ENCODE measurements at regions not wholly inside any gene's neighbourhood (a gene's known extent, or its start where the extent isn't known, plus 50 kb on each side); places are given as distances from the start of the nearest gene placed in this dataset.

GRCh38 chr7:41238851-41239331 lies 464.0 kb downstream of the INHBA start:
- intact Hi-C loops (cut with DNase I), result no loop called here
- no peak for DNase-seq
- no peak for ATAC-seq (ENCODE audit: poor library complexity)

DNA sequence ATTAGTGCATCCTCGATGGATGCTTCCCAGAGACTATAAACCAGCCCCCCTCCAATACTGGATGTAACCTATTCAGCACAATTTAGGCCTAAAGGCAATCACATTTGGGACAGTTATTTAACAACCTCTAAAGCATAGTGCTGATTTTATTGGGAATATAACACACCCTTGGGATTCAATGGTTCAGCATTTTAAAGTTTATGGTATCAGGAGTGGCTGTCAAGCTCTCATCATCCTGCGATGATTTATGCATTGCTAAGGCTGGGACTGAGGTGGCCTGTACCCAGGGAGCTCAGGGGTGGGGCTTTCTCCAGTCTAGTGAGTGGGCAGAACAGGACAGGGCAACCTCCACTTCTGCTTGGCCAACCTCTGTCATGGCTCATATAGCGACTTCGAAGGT lies 464.9 kb downstream of the INHBA start:
- ATAC-seq (ENCODE audit: poor library complexity), result no peak
- DNase-seq, result no peak
- intact Hi-C loops (cut with DNase I), result no loop called here

- ATAC-seq (ENCODE audit: poor library complexity), result no peak
- DNase-seq, result no peak
- intact Hi-C loops (cut with DNase I), result no loop called here
Measured at GRCh38 chr7:41232086-41232485, 470.8 kb downstream of the INHBA start.

DNA sequence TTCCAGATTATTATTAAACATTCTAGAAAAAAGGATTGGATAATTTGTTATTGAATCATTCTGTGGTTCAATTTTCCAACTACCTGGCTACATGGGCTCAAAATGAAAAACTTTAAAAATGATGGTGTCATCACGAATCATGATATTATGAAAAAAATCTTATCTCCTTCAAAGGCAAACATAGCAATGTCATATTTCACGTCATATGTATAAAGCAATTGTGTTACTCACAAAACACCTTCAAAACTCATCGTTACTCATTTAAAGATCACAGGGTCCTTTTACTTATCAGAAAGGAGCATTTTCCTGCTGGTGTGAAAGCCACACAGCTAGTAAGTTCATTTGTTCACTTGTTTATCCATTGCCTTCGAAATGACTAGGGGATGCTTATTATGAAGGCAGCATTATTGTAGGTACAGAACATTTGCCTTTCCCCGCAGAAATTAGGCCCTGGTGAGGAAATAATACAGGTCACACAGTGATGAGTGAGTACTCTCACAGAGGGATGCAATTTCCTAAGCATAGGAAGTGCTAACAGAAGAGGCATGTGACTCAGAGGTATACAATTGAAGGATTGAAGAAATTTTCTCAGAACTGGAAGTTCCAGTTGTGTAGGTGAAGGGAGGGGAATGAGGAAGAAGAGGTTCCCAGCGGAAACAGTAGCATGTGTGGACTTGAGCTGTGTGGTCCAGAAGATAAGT lies 478.7 kb downstream of the INHBA start:
- ATAC-seq (ENCODE audit: poor library complexity), result no peak
- no peak for DNase-seq
- intact Hi-C loops (cut with DNase I), result no loop called here

- intact Hi-C loops (cut with DNase I), result no loop called here
- ATAC-seq (ENCODE audit: poor library complexity) (no peak), DNase-seq (no peak)
Measured at GRCh38 chr7:41222746-41223145, 480.1 kb downstream of the INHBA start.

- intact Hi-C loops (cut with DNase I), result no loop called here
- ATAC-seq (ENCODE audit: poor library complexity), result no peak
- no peak for DNase-seq
Measured at GRCh38 chr7:41220266-41220665, 482.6 kb downstream of the INHBA start.

GRCh38 chr7:41219276-41219675 lies 483.6 kb downstream of the INHBA start:
- no peak for ATAC-seq (ENCODE audit: poor library complexity)
- no peak for DNase-seq
- intact Hi-C loops (cut with DNase I), result no loop called here

DNA sequence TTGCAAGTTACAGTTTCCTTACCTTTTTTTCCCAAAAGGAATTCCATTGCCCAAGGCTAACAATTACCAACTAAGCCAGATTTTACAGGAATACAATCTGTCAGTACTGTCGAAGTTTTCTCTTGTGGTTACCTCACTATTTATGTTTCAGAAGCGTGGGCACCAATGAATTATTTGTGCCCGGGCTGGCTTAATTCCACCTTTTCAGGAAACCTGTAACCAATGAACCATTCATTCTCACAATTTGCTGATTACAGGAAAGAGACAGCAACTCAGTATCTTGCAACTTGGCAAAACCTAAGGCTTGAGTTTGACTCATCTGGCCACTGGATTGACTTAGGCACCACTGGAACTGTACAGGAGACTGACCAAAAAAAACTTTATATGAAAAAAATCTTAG lies 485.6 kb downstream of the INHBA start:
- DNase-seq, result no peak
- intact Hi-C loops (cut with DNase I), result no loop called here
- ATAC-seq (ENCODE audit: poor library complexity), result no peak

DNA sequence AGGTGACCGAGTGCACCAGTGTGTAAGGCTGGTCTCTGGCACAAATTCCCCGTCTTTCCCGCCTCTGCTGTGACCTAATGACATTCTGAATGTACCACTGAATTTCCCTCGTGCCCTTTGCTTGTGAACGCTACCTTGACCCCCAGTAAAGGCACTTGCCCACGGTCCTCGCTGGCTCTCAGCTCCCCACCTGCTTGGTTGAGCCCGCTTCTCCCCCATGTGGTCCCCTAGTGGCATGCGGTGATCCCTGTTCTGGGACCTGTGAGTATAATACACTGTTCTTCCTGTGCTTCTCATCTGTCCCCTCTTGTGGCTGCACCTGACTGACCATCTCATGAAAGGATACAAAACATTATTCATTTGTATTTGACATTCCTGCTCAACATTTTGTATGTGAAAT lies 495.7 kb downstream of the INHBA start:
- intact Hi-C loops (cut with DNase I), result no loop called here
- DNase-seq (no peak), ATAC-seq (ENCODE audit: poor library complexity) (no peak)

GRCh38 chr7:41206267-41206666 lies 496.6 kb downstream of the INHBA start:
- DNase-seq, result no peak
- intact Hi-C loops (cut with DNase I), result no loop called here
- no peak for ATAC-seq (ENCODE audit: poor library complexity)

DNA sequence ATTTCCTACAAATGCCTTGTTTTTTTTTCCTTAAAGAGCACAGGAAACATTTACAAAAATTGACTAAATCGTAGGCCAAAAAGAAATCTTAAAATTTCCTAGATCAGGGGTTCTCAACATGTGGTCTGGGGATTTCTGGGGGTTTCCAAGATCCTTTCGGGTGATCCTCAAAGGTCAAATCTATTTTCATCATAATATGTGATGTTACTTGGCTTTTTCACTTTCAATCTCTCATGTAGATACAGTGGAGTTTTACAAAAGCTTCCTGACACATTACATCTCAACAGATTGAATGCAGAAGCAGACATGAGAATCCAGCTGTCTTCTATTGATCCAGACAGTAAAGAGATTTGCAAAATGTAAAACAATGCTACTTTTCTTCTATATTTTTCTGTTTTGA lies 497.3 kb downstream of the INHBA start:
- intact Hi-C loops (cut with DNase I), result no loop called here
- ATAC-seq (ENCODE audit: poor library complexity), result no peak
- DNase-seq, result no peak

DNA sequence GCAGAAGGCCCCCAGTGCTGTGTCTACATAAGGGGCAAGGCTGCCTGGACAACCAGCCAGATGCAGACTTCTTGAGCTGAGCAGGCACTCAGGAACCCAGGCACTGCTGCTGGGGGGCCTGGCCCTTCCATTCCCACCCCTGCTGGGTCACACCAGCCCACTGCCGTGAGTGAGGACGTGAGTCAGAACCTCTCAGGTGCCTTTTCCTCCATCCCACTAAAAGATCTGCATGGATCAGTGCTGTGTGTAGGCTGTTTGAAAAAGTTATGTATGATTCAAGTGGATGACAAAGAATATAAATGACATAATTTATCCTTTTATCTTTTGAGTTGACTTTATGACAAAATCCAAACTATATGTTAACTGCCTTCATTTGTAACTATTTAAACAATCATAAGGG lies 499.3 kb downstream of the INHBA start:
- DNase-seq, result no peak
- ATAC-seq (ENCODE audit: poor library complexity), result no peak
- intact Hi-C loops (cut with DNase I), result no loop called here

- no peak for DNase-seq
- no peak for ATAC-seq (ENCODE audit: poor library complexity)
- intact Hi-C loops (cut with DNase I), result no loop called here
Measured at GRCh38 chr7:41201021-41201420, 501.9 kb downstream of the INHBA start.

- intact Hi-C loops (cut with DNase I), result no loop called here
- DNase-seq (no peak), ATAC-seq (ENCODE audit: poor library complexity) (no peak)
Measured at GRCh38 chr7:41199136-41199535, 503.8 kb downstream of the INHBA start.

DNA sequence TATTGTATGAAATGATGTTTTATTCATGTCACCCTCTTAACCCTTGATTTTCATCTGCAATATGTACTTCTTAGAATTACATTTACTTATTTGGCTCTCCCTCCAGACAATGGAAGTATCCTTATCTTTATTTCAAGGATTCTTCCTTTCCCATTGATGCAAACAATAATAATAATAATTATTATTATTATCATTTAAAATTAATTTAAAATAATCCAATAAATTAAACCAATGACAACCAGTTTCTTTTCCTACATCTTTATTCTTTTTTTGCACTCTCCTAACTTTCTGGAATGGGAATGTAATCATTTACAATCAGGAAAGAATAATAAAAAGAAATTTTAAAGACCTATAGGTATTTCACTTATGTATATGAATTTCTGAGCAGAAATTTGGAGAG lies 504.4 kb downstream of the INHBA start:
- ATAC-seq (ENCODE audit: poor library complexity), result no peak
- intact Hi-C loops (cut with DNase I), result no loop called here
- no peak for DNase-seq

GRCh38 chr7:41197769-41198168 lies 505.1 kb downstream of the INHBA start:
- DNase-seq (no peak), ATAC-seq (ENCODE audit: poor library complexity) (no peak)
- intact Hi-C loops (cut with DNase I), result no loop called here

DNA sequence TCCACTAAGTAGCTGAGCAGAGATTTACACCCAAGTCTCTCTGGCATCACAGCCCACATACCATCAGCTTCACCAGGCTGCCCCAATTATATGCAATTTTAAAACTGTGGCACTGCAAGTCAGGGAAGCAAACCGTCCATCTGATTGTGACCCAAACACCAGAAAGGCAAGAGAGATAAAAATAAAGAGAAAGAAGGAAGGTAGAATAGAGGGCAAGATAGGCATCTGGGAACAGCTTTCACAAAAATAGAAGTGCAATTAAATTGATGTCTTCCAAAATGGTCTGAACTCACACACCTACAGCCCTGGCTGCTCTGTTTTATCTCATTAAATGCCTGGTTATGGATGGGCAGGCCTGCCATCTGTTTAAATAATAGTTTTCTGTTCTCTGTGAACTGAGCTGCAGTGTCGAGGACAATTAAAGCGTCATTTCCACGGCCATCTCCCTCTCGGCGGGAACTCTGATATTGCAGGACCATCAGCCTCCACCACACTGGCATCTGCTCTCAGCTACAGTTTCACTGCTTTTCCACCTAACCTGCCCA lies 509.1 kb downstream of the INHBA start:
- ATAC-seq (ENCODE audit: poor library complexity), result no peak
- intact Hi-C loops (cut with DNase I), result no loop called here
- DNase-seq, result no peak

DNA sequence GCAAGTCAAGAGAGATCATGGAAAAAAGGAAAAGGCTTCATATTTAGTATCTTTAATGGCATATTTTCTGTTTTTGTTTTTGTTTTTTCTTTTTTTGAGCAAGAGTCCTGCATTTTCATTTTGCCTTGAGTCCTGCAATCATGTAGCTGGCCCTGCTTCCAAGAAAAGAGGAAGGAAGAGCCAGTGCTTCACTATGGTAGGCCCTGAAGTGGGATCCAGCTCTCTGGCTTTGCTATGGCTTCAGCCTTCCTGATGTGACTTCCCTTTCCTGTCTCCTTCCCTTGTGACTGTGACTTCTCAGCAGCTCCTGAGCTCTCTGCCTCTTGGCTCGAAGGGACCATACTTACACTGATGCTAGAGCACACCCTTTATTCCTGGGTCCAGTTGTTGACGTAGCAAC lies 512.3 kb downstream of the INHBA start:
- DNase-seq (no peak), ATAC-seq (ENCODE audit: poor library complexity) (no peak)
- intact Hi-C loops (cut with DNase I), result no loop called here

- intact Hi-C loops (cut with DNase I), result no loop called here
- no peak for ATAC-seq (ENCODE audit: poor library complexity)
- DNase-seq, result no peak
Measured at GRCh38 chr7:41189866-41190265, 513.0 kb downstream of the INHBA start.

DNA sequence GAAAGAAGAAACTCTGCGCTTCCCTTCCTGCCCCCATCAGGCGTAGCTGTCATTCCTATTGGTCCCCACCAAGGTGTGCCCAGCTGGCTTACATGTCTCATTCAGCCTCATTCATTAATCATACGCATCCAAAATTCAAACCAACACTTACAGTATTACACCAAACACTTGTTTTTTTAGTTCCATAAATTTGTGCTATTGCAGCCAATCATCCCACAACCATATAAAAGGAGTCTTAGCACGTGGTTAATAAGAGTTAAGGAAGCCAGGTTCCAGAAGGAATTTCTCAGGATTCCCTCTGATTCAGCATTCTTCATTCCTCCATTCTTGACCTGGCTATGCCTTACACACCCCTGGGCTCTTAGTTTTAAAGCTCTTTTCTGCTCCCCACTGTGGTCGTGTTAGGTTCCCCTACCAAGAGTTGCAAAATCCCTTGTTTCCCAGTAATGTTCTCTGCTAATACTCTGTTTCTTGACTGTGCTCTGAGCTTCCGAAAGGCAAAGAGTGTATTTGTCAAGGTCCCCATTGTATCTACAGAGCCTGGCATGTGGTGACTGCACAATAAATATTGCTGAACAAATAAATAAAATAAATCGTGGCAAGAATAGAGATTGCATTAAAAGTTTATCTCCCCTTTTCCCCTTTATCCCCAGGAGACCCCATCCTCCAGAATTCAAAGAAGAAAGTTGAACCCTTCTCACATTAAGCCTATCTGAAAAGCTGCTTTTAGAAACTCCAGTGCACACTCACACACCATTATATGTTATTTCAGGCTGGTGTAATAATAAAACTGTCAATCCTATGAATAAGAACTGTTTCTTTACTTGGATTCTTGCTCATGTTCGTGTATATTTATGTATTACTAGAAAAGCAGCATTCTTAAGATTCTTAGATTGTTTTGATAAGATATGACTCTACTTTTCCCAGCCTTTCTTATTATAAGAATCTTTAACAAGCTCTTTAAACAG lies 514.4 kb downstream of the INHBA start:
- intact Hi-C loops (cut with DNase I), result no loop called here
- DNase-seq (no peak), ATAC-seq (ENCODE audit: poor library complexity) (no peak)

Data from Right ventricle myocardium superior (tissue), 1 donor.